Peyer's patch (tissue), 4 donors: ENCODE measurements at regions not wholly inside any gene's neighbourhood (a gene's known extent, or its start where the extent isn't known, plus 50 kb on each side); places are given as distances from the start of the nearest gene placed in this dataset.
"Not testable (repeated sequence)": the region's sequence is repeated elsewhere in the genome, so short reads cannot be mapped to it uniquely, and the experiment has no call there.

Source experiments
- DNase-seq, 3 donors: peaks; one replicate each; pipeline ENCODE4 v3.0.0-alpha.2; 2017 to 2019
- H3K27ac ChIP-seq, 4 donors: fragments of 200-600 bp; sonication (generic); one replicate each; pipeline ENCODE4 v1.5.1; 2016 to 2019
- H3K27me3 ChIP-seq, 2 donors: fragments of 200-600 bp; sonication (generic); one replicate each; pipeline ENCODE4 v1.5.1; 2019
- H3K36me3 ChIP-seq, 3 donors: fragments of 200-600 bp; sonication (generic); one replicate each; pipeline ENCODE4 v1.5.1; 2016 to 2019
- H3K4me1 ChIP-seq, 4 donors: fragments of 200-600 bp; sonication (generic); one replicate each; pipeline ENCODE4 v1.5.1; 2016 to 2019
- H3K4me3 ChIP-seq, 4 donors: fragments of 200-600 bp; sonication (generic); 1 replicate in 3 of 4; 2 replicates in 1 of 4; pipeline ENCODE4 v1.5.1; 2016 to 2019; ENCODE audit warnings: mild to moderate bottlenecking in 1 of 4
- H3K9me3 ChIP-seq, 4 donors: fragments of 200-600 bp; sonication (generic); one replicate each; pipeline ENCODE4 v1.5.1; 2016 to 2019; ENCODE audit warnings: mild to moderate bottlenecking in 1 of 4
- CTCF ChIP-seq, 6 experiments: fragments of 450-650 bp in 4 of 6; fragments of 200-600 bp in 2 of 6; sonication (generic) in 1 of 6; IDR thresholded peaks; one replicate each; pipeline ENCODE4 v1.5.1; 2017 to 2019; ENCODE audit warnings: antibody characterized with exemption in 6 of 6, mild to moderate bottlenecking in 3 of 6, moderate library complexity in 1 of 6
- POLR2A ChIP-seq, 2 donors: fragments of 450-650 bp; IDR thresholded peaks; one replicate each; pipeline ENCODE4 v1.5.1; 2017; ENCODE audit warnings: antibody characterized with exemption in 2 of 2, mild to moderate bottlenecking in 2 of 2, moderate library complexity in 2 of 2

GRCh38 chr4:189613207-189613606 is 327.5 kb upstream of the FRG1 start:
- H3K27me3 ChIP-seq = no peaks in the 10 kb centered on the region
- DNase-seq = no peak
- no peak overlapping the region for H3K4me3 ChIP-seq
- no peak overlapping the region for H3K27ac ChIP-seq
- no peaks in the 10 kb centered on the region for H3K36me3 ChIP-seq
- no peaks in the 10 kb centered on the region for H3K4me1 ChIP-seq
- no peaks in the 10 kb centered on the region for H3K9me3 ChIP-seq
- no peak for TF ChIP-seq CTCF (IDR thresholded peaks at IDR 0.05)
- no peak for TF ChIP-seq POLR2A (IDR thresholded peaks at IDR 0.05)

DNA sequence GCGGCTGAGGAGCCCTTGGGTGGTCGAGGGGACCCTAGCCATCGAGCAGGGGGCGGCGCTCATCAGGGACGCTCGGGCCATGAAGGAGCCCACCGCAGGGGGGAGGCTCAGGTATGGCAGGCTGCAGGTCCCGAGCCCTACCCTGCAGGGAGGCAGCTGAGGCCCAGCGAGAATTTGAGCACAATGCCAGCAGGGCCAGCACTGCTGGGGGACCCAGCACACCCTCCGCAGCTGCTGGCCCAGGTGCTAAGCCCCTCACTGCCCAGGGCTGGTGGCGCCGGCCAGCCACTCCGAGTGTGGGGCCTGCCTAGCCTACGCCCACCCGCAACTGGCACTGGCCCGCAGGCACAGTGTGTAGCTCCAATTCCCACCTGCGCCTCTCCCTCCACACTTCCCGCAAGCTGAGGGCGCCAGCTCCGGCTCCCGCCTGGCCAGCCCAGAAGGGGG is 325.4 kb upstream of the FRG1 start:
- TF ChIP-seq CTCF (IDR thresholded peaks at IDR 0.05) (no peak), POLR2A (IDR thresholded peaks at IDR 0.05) (no peak)
- H3K27me3 ChIP-seq = no peaks in the 10 kb centered on the region
- no peak overlapping the region for H3K27ac ChIP-seq
- H3K36me3 ChIP-seq = no peaks in the 10 kb centered on the region
- no peaks in the 10 kb centered on the region for H3K9me3 ChIP-seq
- H3K4me1 ChIP-seq = no peaks in the 10 kb centered on the region
- no peak overlapping the region for H3K4me3 ChIP-seq
- DNase-seq = no peak

GRCh38 chr4:189617741-189618140 is 322.9 kb upstream of the FRG1 start:
- not testable (repeated sequence) for H3K27me3 ChIP-seq, H3K4me3 ChIP-seq

DNA sequence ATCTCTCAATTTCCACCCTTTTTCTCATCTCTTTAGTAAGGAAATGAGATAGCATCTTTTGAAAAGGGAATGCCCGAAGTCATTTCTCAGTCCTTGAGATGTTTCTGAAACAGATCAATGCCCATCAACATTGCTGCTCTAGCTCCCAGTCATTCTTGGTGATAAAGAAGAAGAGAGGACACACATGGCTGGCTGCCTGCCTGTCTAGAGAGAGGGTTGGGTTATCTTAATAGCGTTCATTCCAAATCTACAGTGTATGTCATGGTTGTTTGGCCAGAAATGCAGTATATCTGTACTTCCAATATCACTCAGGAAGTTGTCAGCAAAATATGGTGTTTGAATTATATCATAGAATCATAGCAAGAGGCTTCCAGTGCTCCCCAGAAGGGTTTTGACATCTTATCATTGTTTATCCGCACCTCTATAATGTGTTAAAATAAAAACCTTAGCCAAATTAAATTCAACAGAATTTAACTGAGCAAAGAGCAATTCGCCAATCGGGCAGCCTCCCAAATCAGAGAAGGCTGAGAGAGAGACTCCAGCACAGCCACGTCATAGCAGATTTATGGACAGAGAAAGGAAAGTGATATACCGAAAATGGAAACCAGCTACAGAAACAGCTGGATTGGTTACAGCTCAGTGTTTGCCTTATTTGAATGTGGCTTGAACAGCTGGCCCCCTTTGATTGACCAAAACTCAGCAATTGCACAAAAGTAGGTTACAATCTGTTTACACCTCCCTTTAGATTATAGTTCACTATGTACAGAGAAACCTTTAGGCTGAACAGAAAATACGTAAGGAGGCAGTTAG is 321.0 kb upstream of the FRG1 start:
- H3K9me3 ChIP-seq, H3K36me3 ChIP-seq: not testable (repeated sequence)

More at GRCh38 chr4:189617741-189618140, 322.9 kb upstream of the FRG1 start:
- H3K4me1 ChIP-seq, H3K27ac ChIP-seq, H3K9me3 ChIP-seq, H3K36me3 ChIP-seq, DNase-seq: not testable (repeated sequence)

DNA sequence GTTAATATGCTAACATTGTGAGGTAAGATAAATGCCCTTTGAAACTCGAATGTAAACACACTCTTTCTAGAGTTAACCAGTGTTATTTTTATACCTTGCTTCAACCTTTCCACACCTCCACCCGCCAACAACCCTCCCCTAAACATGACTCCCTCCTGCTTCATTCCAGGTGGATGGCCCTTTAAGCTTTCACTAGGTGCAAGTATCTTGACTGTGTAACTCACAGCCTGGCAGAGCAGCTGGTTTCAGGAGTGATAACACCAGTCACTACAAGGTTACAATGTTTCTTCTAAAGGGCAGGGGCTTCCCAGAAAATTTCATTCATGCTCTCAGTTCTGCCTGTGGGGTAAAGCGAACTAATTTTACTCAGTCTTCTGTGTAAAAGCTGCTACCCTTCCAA is 318.1 kb upstream of the FRG1 start:
- H3K9me3 ChIP-seq, H3K4me1 ChIP-seq, H3K4me3 ChIP-seq, H3K36me3 ChIP-seq, DNase-seq, H3K27me3 ChIP-seq, H3K27ac ChIP-seq: not testable (repeated sequence)

More for the DNA sequence above, 321.0 kb upstream of the FRG1 start:
- not testable (repeated sequence) for H3K27ac ChIP-seq, H3K27me3 ChIP-seq, DNase-seq, H3K4me3 ChIP-seq, H3K4me1 ChIP-seq

DNA sequence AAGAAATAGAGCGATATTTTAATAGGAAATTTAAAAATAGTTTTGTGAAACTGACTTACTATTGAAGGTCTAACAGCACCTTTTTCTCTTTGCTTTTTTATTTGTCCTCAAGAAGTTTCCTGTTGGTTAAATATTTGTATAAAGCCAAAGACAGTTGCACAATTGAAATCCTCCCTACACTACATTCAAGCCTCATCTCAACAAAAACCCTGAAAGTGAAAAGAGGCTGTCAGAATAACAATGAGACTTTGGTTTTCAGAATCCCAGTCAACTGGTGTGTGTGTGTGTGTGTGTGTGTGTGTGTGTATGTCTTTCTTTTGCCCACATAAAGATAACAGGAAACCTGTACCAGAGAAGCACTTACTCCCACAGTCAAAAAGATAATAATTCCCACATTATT is 313.6 kb upstream of the FRG1 start:
- H3K27ac ChIP-seq, H3K27me3 ChIP-seq, H3K36me3 ChIP-seq, H3K4me1 ChIP-seq, H3K9me3 ChIP-seq, H3K4me3 ChIP-seq, DNase-seq: not testable (repeated sequence)

DNA sequence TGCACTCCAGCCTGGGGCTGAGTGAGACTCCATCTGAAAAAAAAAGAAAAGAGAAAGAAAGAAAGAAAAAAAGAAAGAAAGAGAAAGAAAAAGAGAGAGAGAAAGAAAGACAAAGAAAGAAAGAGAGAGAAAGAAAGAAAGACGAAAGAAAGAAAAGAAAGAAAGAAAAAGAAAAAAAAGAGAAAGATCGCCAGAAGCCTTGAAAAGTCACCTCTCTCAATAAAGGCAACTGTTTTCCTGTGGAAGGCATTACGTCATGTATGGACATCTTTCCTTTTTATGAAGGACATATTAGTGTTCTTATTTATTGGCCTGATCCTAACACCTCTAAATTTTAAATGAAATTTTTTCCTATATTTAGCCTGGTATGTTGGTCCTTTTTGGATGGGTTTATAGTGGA is 310.9 kb upstream of the FRG1 start:
- H3K36me3 ChIP-seq, H3K4me1 ChIP-seq, H3K9me3 ChIP-seq, H3K4me3 ChIP-seq, DNase-seq, H3K27me3 ChIP-seq, H3K27ac ChIP-seq: not testable (repeated sequence)

GRCh38 chr4:189630913-189631567 is 309.6 kb upstream of the FRG1 start:
- H3K4me3 ChIP-seq, H3K27ac ChIP-seq, DNase-seq, H3K9me3 ChIP-seq, H3K27me3 ChIP-seq, H3K36me3 ChIP-seq, H3K4me1 ChIP-seq: not testable (repeated sequence)

DNA sequence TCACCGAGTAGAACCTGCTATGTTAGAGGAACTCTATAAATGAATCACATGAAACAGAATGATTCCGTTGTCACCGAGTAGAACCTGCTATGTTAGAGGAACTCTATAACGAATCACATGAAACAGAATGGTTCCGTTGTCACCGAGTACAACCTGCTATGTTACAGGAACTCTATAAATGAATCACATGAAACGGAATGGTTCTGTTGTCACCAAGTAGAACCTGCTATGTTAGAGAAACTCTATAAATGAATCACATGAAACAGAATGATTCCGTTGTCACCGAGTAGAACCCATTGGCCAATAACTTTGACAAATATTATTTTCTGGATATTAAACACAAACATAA is 309.1 kb upstream of the FRG1 start:
- not testable (repeated sequence) for H3K9me3 ChIP-seq, H3K27me3 ChIP-seq, H3K4me1 ChIP-seq, H3K27ac ChIP-seq, H3K36me3 ChIP-seq, DNase-seq, H3K4me3 ChIP-seq

- H3K4me1 ChIP-seq, H3K27ac ChIP-seq, H3K36me3 ChIP-seq, H3K9me3 ChIP-seq, DNase-seq, H3K4me3 ChIP-seq, H3K27me3 ChIP-seq: not testable (repeated sequence)
These were observed 290.2 kb upstream of the FRG1 start for GRCh38 chr4:189650436-189650835.

GRCh38 chr4:189653130-189653653 is 287.5 kb upstream of the FRG1 start:
- H3K9me3 ChIP-seq, H3K27ac ChIP-seq, H3K4me1 ChIP-seq, H3K4me3 ChIP-seq, H3K27me3 ChIP-seq, H3K36me3 ChIP-seq, DNase-seq: not testable (repeated sequence)

- H3K27ac ChIP-seq, H3K27me3 ChIP-seq, H3K4me1 ChIP-seq, H3K4me3 ChIP-seq, DNase-seq, H3K36me3 ChIP-seq, H3K9me3 ChIP-seq: not testable (repeated sequence)
These were observed 286.7 kb upstream of the FRG1 start for GRCh38 chr4:189653983-189654382.

GRCh38 chr4:189654396-189654795 is 286.3 kb upstream of the FRG1 start:
- DNase-seq, H3K9me3 ChIP-seq, H3K27me3 ChIP-seq, H3K36me3 ChIP-seq, H3K4me1 ChIP-seq, H3K4me3 ChIP-seq, H3K27ac ChIP-seq: not testable (repeated sequence)
